H1 (cell line): ENCODE measurements at regions not wholly inside any gene's neighbourhood (a gene's known extent, or its start where the extent isn't known, plus 50 kb on each side); places are given as distances from the start of the nearest gene placed in this dataset.

Experiments
- CTCF ChIA-PET: fragments of 300-600 bp; sonication (Branson Sonifier 250); formaldehyde crosslinking; loops from one replicate; lab custom pipeline; 2021; ENCODE audit not compliant: partially characterized antibody; lab: Charles Lee
- POLR2A ChIA-PET: fragments of 300-600 bp; sonication (Branson Sonifier 250); formaldehyde crosslinking; loops from one replicate; lab custom pipeline; 2021; ENCODE audit warnings: inconsistent platforms; ENCODE audit not compliant: partially characterized antibody; lab: Charles Lee
- DNase-seq, 2 experiments: peaks; one replicate each; pipeline versions ENCODE4 v3.0.0 to v3.0.0-alpha.2; 2010 to 2022; ENCODE audit warnings: low spot score in 2 of 2, low read depth in 1 of 2, mixed read lengths in 1 of 2
- FAIRE-seq: peaks from 2 replicates; lab custom pipeline; 2011; peaks lifted over from hg19 to GRCh38; lab: Jason Lieb, UNC
- H2AFZ ChIP-seq: 2 replicates; pipeline ENCODE4 v1.8.1; 2012; ENCODE audit warnings: low read length, inconsistent platforms
- H2AK5ac ChIP-seq: 2 replicates; pipeline ENCODE4 v1.6.1; 2013; ENCODE audit warnings: low read depth, low read length
- H2BK120ac ChIP-seq: replicated peaks from 2 replicates; pipeline ENCODE3; 2013; ENCODE audit warnings: low read depth, low read length, inconsistent platforms
- H2BK12ac ChIP-seq: 2 replicates; pipeline ENCODE4 v1.6.1; 2013; ENCODE audit warnings: low read depth, low read length
- H2BK15ac ChIP-seq: 2 replicates; pipeline ENCODE4 v1.6.1; 2013; ENCODE audit warnings: low read length
- H2BK20ac ChIP-seq: 2 replicates; pipeline ENCODE4 v1.6.1; 2013; ENCODE audit warnings: low read length
- H2BK5ac ChIP-seq: 2 replicates; pipeline ENCODE4 v1.6.1; 2013; ENCODE audit warnings: low read depth, low read length
- H3K14ac ChIP-seq: 2 replicates; pipeline ENCODE4 v1.6.1; 2013; ENCODE audit warnings: inconsistent platforms; ENCODE audit not compliant: insufficient read length
- H3K18ac ChIP-seq: 2 replicates; pipeline ENCODE4 v1.6.1; 2013; ENCODE audit warnings: low read length; ENCODE audit errors: extremely low read depth
- H3K23ac ChIP-seq: 2 replicates; pipeline ENCODE4 v1.6.1; 2013; ENCODE audit warnings: inconsistent platforms; ENCODE audit not compliant: insufficient read length
- H3K23me2 ChIP-seq: 2 replicates; pipeline ENCODE4 v1.6.1; 2013; ENCODE audit warnings: low read depth, low read length
- H3K27ac ChIP-seq: 2 replicates; pipeline ENCODE4 v1.6.1; 2011; ENCODE audit warnings: low read depth, low read length, inconsistent platforms
- H3K27me3 ChIP-seq, 4 experiments: replicated peaks in 1 of 4; 1 replicate in 1 of 4; 2 replicates in 3 of 4; pipeline versions ENCODE4 v1.6.1 to v1.8.1; 2011 to 2013; ENCODE audit warnings: low read length in 3 of 4, mild to moderate bottlenecking in 3 of 4, inconsistent platforms in 2 of 4, mixed read lengths in 2 of 4, moderate library complexity in 1 of 4; ENCODE audit not compliant: control insufficient read depth in 3 of 4, insufficient read depth in 3 of 4; ENCODE audit errors: extremely low read depth in 1 of 4
- H3K36me3 ChIP-seq, 4 experiments: 2 replicates each; pipeline versions ENCODE4 v1.6.1 to v1.8.1; 2011 to 2013; ENCODE audit warnings: mild to moderate bottlenecking in 4 of 4, low read length in 3 of 4, moderate library complexity in 2 of 4, control low read depth in 1 of 4, inconsistent platforms in 1 of 4; ENCODE audit not compliant: insufficient read depth in 4 of 4, control insufficient read depth in 2 of 4
- H3K4ac ChIP-seq: replicated peaks from 2 replicates; pipeline ENCODE3; 2013; ENCODE audit warnings: low read length, low read depth, mixed read lengths, inconsistent platforms; ENCODE audit not compliant: insufficient read length
- H3K4me1 ChIP-seq, 4 experiments: replicated peaks in 1 of 4; 1 replicate in 1 of 4; 2 replicates in 3 of 4; pipeline versions ENCODE4 v1.6.1 to v1.8.1; 2011 to 2013; ENCODE audit warnings: low read length in 3 of 4, inconsistent platforms in 2 of 4, mixed read lengths in 1 of 4; ENCODE audit not compliant: insufficient read depth in 4 of 4, control insufficient read depth in 3 of 4
- H3K4me2 ChIP-seq, 2 experiments: 2 replicates each; pipeline versions ENCODE4 v1.6.1 to v1.8.1; 2011 to 2013; ENCODE audit warnings: low read depth in 2 of 2, low read length in 2 of 2, control low read depth in 1 of 2, inconsistent platforms in 1 of 2, mild to moderate bottlenecking in 1 of 2; ENCODE audit not compliant: insufficient read depth in 1 of 2
- H3K4me3 ChIP-seq, 4 experiments: fragments of 200-600, 300-600 bp in 1 of 4; sonication (generic), shearing (Covaris generic), sonication (Bioruptor Twin) in 1 of 4; 2 replicates each; pipeline versions ENCODE4 v1.5.1 to v1.8.1; 2011 to 2016; ENCODE audit warnings: low read length in 4 of 4, low read depth in 3 of 4, control low read depth in 2 of 4, inconsistent platforms in 2 of 4, mild to moderate bottlenecking in 2 of 4, mixed read lengths in 1 of 4, moderate library complexity in 1 of 4; ENCODE audit not compliant: insufficient read depth in 2 of 4; ENCODE audit errors: extremely low read depth in 1 of 4
- H3K56ac ChIP-seq: replicated peaks from 2 replicates; pipeline ENCODE3; 2013; ENCODE audit warnings: low read depth, mild to moderate bottlenecking, mixed read lengths, low read length, inconsistent platforms; ENCODE audit not compliant: insufficient read length
- H3K79me1 ChIP-seq: 2 replicates; pipeline ENCODE4 v1.6.1; 2013; ENCODE audit warnings: low read depth, low read length, control low read depth
- H3K79me2 ChIP-seq, 2 experiments: 2 replicates each; pipeline versions ENCODE4 v1.6.1 to v1.8.1; 2012 to 2013; ENCODE audit warnings: low read length in 2 of 2, mild to moderate bottlenecking in 2 of 2, inconsistent platforms in 1 of 2; ENCODE audit not compliant: insufficient read depth in 2 of 2, control insufficient read depth in 1 of 2
- H3K9ac ChIP-seq, 4 experiments: replicated peaks in 1 of 4; 1 replicate in 1 of 4; 2 replicates in 3 of 4; pipeline versions ENCODE4 v1.6.1 to v1.8.1; 2011 to 2013; ENCODE audit warnings: low read depth in 3 of 4, low read length in 3 of 4, control low read depth in 2 of 4, mild to moderate bottlenecking in 2 of 4, moderate library complexity in 2 of 4, inconsistent platforms in 1 of 4; ENCODE audit errors: extremely low read depth in 1 of 4
- H3K9me3 ChIP-seq, 2 experiments: 2 replicates each; pipeline versions ENCODE4 v1.6.1 to v1.8.1; 2012 to 2013; ENCODE audit warnings: mild to moderate bottlenecking in 2 of 2, moderate library complexity in 2 of 2, control low read depth in 1 of 2, inconsistent platforms in 1 of 2, low read depth in 1 of 2, low read length in 1 of 2, mixed read lengths in 1 of 2; ENCODE audit not compliant: insufficient read depth in 2 of 2
- H4K20me1 ChIP-seq, 2 experiments: replicated peaks in 1 of 2; 2 replicates each; pipeline versions ENCODE3 to v1.8.1; 2011 to 2013; ENCODE audit warnings: inconsistent platforms in 2 of 2, low read length in 2 of 2, mild to moderate bottlenecking in 1 of 2; ENCODE audit not compliant: insufficient read depth in 2 of 2, control insufficient read depth in 1 of 2
- H4K5ac ChIP-seq: 2 replicates; pipeline ENCODE4 v1.6.1; 2013; ENCODE audit warnings: low read length, low read depth, mixed read lengths, inconsistent platforms; ENCODE audit not compliant: insufficient read length
- H4K8ac ChIP-seq: 2 replicates; pipeline ENCODE4 v1.8.0; 2013; ENCODE audit warnings: mild to moderate bottlenecking, moderate library complexity, low read length, inconsistent platforms; ENCODE audit not compliant: insufficient read depth; ENCODE audit errors: extremely low read depth
- H4K91ac ChIP-seq: replicated peaks from 2 replicates; pipeline ENCODE3; 2013; ENCODE audit warnings: low read length, mixed read lengths, inconsistent platforms; ENCODE audit not compliant: insufficient read length
- SP1 ChIP-seq: IDR thresholded peaks from 2 replicates; pipeline ENCODE4 v1.6.1; 2011; ENCODE audit warnings: low read depth, low read length
- SP4 ChIP-seq: IDR thresholded peaks from 2 replicates; pipeline ENCODE4 v1.6.1; 2012; ENCODE audit warnings: low read length, inconsistent platforms
- TCF12 ChIP-seq: IDR thresholded peaks from 2 replicates; pipeline ENCODE4 v1.6.1; 2011; ENCODE audit warnings: low read depth, mild to moderate bottlenecking, low read length
- WGBS, 2 experiments: shearing (Covaris generic) in 1 of 2; methylation state at CpG; one replicate each; pipeline versions ENCODE4 v1.1.6 to v1.1.7; 2013 to 2015; ENCODE audit warnings: low lambda C conversion rate in 2 of 2, mixed read lengths in 2 of 2, inconsistent platforms in 1 of 2, low coverage in 1 of 2, missing lambda C conversion rate in 1 of 2; ENCODE audit not compliant: insufficient replicate concordance in 2 of 2, insufficient coverage in 1 of 2, insufficient read length in 1 of 2; ENCODE audit errors: extremely low coverage in 1 of 2, missing lambda C conversion rate in 1 of 2; 5-methylcytosine and 5-hydroxymethylcytosine counted together
- TF ChIP-seq, protein P1 (sequence below), 3 experiments: IDR thresholded peaks; 1 replicate in 2 of 3; 2 replicates in 1 of 3; pipeline versions ENCODE4 v1.5.1 to v1.6.1; 2011; ENCODE audit warnings: low read length in 3 of 3, mild to moderate bottlenecking in 3 of 3, inconsistent platforms in 2 of 3, low read depth in 1 of 3, moderate library complexity in 1 of 3; ENCODE audit not compliant: insufficient read depth in 1 of 3; ENCODE audit errors: control extremely low read depth in 1 of 3
- TF ChIP-seq, protein P2 (sequence below): IDR thresholded peaks from 2 replicates; pipeline ENCODE4 v1.6.1; 2012; ENCODE audit warnings: inconsistent platforms
- TF ChIP-seq, protein P3 (sequence below): IDR thresholded peaks from 2 replicates; pipeline ENCODE4 v1.6.1; 2012; ENCODE audit warnings: inconsistent platforms

DNA sequence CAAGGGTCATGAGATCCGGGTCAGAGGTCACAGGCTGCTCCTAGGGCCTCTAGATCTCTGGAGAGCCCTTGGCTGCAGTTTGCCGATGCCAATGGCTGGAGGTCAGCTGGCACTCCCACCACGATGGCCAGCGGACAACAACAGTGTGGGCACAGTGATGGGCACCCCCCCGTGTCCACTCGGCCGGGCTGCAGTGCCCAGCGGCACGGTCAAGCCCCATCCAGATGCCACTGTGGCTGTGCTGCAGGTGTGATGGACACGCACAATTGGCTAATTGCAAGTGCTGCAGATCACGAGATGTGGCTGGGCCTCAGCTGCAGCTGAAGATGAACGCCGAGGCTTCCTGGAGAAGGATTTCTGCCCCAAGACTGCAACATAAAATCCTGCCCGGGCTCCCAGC lies 80.7 kb downstream of the PDGFA start:
- H2BK15ac ChIP-seq = no peak overlapping the region
- peak overlapping the region; percentile 85 for H4K91ac ChIP-seq
- no peak overlapping the region; the same call in 1 of the 2 replicates for H3K18ac ChIP-seq
- H3K27me3 ChIP-seq = no peaks in the 10 kb centered on the region; a peak in 1 of 7 replicates
- no peak overlapping the region for H3K56ac ChIP-seq
- H3K79me1 ChIP-seq = no peaks in the 10 kb centered on the region
- CTCF ChIA-PET = interaction anchor here (0.9 to 2.0 kb wide), 2 partner anchors 10 to 293 kb away, joined by 3 to 4 read pairs; no protein-coding TSS in a partner anchor
- 85% methylated on average over 14 of the region's 14 CpGs; no CpG with 5 or more reads in 1 of the 2 experiments for WGBS, 2 experiments
- H3K14ac ChIP-seq = no peak overlapping the region
- H3K23ac ChIP-seq = no peak overlapping the region
- DNase-seq (no peak), FAIRE-seq (no peak)
- no peak overlapping the region for H2BK120ac ChIP-seq
- H3K79me2 ChIP-seq = no peaks in the 10 kb centered on the region
- POLR2A ChIA-PET = no interaction called here
- no peak overlapping the region for H4K8ac ChIP-seq
- no peaks in the 10 kb centered on the region for H3K36me3 ChIP-seq
- peaks cover 15% of the 10 kb centered on the region; the same call in 1 of the 2 replicates for H3K23me2 ChIP-seq
- no peak overlapping the region for H3K27ac ChIP-seq
- H3K9ac ChIP-seq = no peak overlapping the region
- no peak overlapping the region for H3K4ac ChIP-seq
- H3K4me1 ChIP-seq = peaks cover 0 to 16% (median 10%) of the 10 kb centered on the region in 4 experiments; a peak in 6 of 7 replicates
- no peak overlapping the region for H3K4me3 ChIP-seq
- peaks cover 3 to 4% of the 10 kb centered on the region in 2 experiments; a peak in 1 of 4 replicates for H3K9me3 ChIP-seq
- no peak overlapping the region for H3K4me2 ChIP-seq
- peaks cover 0 to 10% of the 10 kb centered on the region in 2 experiments for H4K20me1 ChIP-seq
- H2BK20ac ChIP-seq = no peak overlapping the region
- TF ChIP-seq TCF12 (no peak), SP1 (no peak), SP4 (no peak)
- TF ChIP-seq, protein P1, sequence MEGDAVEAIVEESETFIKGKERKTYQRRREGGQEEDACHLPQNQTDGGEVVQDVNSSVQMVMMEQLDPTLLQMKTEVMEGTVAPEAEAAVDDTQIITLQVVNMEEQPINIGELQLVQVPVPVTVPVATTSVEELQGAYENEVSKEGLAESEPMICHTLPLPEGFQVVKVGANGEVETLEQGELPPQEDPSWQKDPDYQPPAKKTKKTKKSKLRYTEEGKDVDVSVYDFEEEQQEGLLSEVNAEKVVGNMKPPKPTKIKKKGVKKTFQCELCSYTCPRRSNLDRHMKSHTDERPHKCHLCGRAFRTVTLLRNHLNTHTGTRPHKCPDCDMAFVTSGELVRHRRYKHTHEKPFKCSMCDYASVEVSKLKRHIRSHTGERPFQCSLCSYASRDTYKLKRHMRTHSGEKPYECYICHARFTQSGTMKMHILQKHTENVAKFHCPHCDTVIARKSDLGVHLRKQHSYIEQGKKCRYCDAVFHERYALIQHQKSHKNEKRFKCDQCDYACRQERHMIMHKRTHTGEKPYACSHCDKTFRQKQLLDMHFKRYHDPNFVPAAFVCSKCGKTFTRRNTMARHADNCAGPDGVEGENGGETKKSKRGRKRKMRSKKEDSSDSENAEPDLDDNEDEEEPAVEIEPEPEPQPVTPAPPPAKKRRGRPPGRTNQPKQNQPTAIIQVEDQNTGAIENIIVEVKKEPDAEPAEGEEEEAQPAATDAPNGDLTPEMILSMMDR (IDR thresholded peaks at IDR 0.05; ENCODE audit: control extremely low read depth in 1 of 3, insufficient read depth in 1 of 3, low read depth in 1 of 3, low read length in 3 of 3) = no peak
- TF ChIP-seq, protein P2, sequence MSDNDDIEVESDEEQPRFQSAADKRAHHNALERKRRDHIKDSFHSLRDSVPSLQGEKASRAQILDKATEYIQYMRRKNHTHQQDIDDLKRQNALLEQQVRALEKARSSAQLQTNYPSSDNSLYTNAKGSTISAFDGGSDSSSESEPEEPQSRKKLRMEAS = no peak
- TF ChIP-seq, protein P3, sequence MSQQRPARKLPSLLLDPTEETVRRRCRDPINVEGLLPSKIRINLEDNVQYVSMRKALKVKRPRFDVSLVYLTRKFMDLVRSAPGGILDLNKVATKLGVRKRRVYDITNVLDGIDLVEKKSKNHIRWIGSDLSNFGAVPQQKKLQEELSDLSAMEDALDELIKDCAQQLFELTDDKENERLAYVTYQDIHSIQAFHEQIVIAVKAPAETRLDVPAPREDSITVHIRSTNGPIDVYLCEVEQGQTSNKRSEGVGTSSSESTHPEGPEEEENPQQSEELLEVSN = no peak
- H2AFZ ChIP-seq = no peak overlapping the region
- no peak overlapping the region for H2AK5ac ChIP-seq
- H4K5ac ChIP-seq = no peak overlapping the region
- H2BK5ac ChIP-seq = no peak overlapping the region
- no peak overlapping the region for H2BK12ac ChIP-seq
